CD4-positive, alpha-beta T cell treated with Interleukin-1 beta for 1 hour (primary cell): ENCODE measurements at regions not wholly inside any gene's neighbourhood (a gene's known extent, or its start where the extent isn't known, plus 50 kb on each side); places are given as distances from the start of the nearest gene placed in this dataset.
"Not testable (repeated sequence)": the region's sequence is repeated elsewhere in the genome, so short reads cannot be mapped to it uniquely, and the experiment has no call there.

Experiments
- DNase-seq, 2 donors: peaks; one replicate each; pipeline ENCODE4 v3.0.0-alpha.2; 2020 to 2022

DNA sequence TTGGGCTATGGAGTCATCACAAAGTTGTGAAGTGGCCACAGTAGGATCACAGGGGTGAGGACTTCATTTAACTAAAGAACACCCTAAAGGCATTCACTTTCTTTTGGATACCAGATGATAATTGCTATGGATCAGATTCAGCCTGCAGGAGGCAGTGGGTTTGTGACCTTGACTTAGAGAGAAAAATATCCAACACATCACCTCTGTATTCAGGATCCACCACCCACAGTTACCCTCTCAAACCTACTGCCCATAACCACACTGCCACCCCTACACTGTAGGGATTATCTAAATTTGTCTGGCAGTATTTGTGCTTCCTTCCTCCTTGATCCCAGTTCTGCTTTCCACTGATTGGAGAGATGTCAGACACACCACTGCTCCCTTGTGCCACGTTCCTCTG lies 269.4 kb downstream of the MYCN start:
- DNase-seq = no peak

DNA sequence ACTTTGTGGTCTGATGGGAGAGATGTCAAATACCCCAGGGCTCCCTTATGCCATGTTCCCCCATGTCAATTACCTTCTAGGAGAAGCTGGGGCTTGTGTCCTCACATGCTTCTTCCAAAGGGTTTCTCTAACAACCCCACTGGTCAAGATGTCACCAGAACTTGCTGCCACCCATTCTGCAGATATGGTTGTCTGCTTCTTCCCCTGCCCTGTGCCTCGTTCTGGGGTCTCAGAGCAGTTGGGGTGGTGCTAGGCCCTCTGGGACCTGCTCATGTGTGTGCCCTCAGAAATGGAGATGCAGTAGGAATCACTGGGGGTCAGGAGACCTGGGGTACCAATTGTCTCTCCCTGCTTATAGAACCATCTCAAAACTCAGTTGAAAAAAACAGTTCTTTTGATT lies 268.6 kb downstream of the MYCN start:
- DNase-seq = no peak

DNA sequence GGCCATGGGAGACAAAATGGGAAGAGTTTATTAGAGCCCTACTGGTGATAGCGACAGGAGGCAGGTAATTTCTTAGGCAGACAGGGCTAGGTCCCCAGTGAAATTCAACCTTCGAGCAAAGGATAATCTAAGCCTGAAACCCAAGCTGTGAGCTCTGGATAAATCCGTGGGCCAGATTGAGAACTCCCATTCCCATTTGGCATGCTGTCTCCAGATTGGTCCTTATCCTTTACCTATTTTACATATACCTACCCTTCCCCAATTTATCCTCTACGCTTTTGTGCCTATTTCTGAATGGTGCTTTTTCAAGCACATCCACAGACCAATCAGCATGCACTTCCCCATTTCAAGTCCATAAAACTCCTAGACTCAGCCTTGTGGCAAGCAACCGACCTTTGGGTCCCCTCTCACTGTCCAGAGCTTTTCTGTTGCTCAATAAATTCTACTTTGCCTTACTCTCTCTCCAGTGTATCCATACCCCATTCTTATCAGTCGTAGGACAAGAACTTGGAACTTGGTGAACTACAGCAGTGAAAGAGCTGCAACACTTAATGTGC lies 268.0 kb downstream of the MYCN start:
- no peak for DNase-seq

DNA sequence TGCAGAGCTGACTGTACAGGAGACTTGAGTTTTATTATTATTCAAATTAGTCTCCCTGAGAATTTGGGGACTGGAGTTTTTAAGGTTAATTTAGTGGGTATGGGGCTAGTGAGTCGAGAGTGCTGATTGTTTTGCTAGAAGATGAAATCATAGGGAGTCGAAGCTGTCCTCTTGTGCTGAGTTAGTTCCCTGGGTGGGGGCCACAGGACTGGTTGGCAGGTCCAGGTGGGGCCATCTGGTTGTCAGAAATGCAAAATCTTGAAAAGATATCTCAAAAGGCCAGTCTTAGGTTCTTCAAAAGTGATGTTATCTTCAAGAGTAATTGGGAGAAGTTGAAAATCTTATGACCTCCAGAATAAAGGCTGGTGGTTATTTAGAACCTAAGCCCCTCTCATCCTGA lies 267.3 kb downstream of the MYCN start:
- no peak for DNase-seq

DNA sequence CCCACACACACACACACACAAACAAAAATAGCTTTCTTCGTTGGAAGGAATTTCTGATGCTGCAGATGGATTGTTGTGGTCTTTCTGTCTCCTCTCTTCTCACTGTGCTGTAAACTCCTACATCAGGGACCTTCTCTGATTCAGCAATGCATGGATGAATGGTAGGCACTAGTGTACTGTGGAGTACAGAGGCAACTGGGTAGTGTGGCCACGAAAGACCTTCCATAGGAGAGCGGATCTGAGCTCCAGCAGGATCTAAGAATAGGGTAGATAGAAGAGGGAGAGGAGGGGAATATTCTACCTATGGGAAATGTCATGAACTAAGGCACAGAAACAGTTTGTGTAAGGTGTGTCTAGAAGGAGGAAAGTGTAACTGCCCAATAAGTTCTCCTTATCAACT lies 266.8 kb downstream of the MYCN start:
- DNase-seq = no peak

DNA sequence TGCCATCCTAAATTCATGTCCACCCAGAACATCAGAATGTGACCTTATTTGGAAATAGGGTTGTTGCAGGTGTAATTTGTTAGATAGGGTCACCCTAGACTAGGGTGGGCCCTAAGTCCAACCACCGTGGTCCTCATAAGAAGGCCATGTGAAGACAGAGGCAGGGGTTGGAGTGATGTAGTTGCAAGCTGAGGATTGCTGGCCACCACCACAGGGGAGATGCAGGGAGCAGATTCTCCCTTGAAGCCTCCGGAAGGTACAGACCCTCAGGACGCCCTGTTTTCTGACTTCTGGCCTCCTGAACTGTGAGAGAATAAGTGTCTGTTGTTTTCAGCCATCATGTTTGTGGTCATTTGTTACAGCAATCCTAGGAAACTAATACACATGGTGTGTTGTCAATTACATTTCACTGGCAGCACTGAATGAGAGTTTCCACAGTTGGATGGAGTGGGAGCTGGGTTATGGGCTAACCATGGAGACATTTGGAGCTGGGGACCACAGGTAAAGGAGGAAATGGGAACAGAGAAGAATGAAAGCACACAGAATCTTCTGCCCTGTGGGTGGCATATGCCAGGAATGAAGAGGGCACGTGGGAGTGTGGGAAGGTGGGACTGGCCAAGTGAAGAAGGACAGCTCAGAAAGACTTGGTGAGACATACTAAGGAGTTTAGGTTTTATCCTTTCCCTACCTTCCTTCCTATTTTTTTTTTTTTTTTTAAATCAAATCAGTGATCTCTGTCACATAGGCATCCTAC lies 266.0 kb downstream of the MYCN start:
- DNase-seq = no peak

DNA sequence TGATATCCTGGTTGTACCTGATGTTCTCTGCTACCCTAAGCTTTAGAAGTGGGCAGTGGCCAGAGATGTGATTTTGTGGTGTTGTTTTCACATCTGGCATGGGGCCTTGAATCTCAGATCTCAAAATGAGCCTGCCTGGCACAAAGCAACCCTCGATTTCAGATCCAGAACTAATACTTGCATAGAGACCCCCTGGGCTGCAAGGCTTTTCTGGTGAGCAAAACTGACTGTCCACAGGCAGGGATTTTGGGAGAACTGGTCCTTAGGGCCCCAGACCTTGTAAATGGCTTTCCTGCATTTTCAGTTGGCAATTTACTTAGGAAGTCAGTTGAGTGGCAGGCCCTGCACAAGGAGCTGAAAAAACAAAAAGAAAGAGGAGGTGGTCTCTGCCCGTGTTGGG lies 265.3 kb downstream of the MYCN start:
- DNase-seq = no peak

DNA sequence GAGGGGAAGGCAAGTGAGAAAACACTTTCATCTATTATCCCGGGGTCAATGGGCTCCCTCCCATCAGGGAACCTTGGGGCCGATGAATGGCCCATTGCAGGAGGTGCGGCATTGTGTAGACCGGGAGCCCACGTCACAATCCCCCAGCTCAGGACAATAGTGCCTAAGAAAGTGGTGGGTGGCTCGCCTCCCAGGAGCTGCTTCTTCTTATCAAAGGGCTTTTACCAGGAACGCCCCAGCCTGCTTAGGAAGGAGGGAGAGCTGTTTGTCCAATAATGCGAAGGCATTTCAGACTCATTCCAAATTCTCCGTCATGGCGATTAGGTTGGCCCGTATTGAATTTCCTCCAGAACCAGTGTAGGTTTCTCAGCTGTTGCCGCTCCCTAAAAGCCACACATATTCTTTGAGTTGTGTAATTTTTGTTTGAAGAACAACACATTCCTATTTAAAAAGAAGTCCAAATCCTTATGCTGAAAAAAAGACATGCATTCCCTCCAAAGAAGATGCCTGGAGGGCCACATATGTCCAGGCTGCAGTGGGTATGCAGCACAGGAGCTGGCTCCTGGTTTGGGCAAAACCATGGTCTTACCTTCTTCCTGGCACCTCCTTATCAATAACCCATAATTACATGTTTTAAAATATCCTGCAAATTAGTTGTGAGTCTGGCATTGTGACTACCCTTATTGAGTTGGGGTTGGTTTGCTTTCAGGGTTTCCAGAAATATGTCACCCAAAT lies 264.7 kb downstream of the MYCN start:
- no peak for DNase-seq

DNA sequence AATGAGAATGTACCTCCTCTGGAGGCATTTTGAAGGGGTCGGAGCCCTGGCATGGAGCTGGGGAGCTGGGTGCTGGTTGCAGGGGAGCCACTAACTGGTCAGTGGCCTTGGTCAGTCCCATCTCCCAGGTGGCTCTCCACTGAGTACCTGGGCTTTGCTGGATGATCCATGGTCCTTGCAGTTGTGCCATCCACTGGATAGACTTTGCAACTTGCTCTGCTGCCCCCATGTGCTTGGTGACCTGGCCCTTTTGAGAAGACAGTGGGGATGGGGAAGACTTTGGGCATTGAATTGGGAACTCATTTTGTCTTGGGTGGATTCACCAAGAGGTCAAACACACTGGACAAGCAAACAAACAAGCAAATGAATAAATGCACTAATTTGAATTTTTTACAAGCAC lies 263.9 kb downstream of the MYCN start:
- no peak for DNase-seq

DNA sequence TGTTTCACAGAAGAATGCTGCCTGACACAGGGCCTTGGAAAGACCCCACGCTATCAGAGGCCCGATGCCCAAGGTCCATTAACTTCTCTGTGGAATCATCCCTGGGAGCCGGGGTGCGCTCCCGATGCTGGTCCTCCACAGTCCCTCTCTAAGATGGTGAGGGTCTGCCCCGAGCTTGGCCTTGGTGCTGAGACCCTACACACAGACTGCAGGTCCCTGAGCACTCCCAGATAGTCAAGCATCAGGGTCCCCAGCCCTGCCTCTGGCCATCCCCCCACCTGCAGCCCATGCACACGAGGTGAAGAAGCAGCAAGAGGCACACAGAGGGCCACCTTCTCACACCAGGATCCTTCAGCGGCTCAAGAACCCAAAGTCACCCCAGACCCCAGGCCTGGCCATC lies 263.3 kb downstream of the MYCN start:
- DNase-seq = no peak

DNA sequence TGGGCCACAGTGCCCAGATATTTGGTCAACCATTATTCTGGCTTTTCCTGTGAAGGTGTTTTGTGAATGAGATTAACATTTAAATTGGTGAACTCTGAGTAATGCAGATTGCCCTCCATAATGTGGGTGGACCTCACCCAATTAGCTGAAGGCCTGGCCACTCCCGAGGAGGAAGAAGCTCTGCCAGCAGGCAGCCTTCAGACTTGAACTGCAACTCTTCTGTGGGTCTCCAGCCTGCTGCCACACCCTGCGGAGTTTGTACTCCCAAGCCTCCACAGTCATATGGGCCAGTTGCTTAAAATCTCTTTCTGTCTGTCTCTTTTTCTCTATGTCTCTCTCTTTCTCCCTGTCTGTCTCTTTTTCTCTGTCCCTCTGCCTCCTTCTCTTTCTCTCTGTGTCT lies 262.7 kb downstream of the MYCN start:
- DNase-seq = no peak

DNA sequence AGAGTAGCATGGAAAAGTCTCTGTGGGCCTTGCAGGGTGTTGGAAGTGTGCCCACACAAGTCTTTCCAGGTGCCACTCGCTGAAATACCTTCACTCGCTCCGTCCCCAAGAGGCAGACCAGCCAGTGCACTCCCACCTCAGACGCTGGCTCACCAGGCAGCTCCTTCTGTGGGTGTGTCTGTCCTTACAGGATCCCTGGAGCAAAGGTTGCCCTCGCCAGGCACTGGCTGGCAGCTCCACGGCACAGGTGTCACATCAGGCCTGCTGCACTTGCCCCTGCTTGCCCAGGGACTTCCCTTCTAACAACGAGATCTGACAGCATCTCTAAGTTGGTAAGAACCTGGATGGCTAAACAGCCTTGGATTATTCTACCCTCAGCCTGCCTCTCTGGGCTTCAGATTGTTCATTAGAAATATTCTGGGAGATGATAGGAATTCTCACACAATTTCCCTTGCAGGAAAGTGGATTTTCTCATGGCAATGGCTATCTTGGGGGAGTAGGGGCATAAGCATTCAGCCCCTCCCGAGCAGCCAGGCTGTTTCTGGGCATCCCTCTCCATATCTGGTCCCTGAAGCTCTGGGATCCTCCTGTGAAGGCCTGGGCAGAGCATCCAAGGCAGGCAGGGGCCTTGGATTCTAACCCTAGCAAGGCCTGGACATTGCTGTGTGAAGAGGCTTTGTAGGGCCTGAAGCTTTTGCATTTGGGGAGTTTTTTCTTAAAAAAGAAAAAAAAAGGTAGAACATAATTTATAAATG lies 262.1 kb downstream of the MYCN start:
- DNase-seq = no peak

DNA sequence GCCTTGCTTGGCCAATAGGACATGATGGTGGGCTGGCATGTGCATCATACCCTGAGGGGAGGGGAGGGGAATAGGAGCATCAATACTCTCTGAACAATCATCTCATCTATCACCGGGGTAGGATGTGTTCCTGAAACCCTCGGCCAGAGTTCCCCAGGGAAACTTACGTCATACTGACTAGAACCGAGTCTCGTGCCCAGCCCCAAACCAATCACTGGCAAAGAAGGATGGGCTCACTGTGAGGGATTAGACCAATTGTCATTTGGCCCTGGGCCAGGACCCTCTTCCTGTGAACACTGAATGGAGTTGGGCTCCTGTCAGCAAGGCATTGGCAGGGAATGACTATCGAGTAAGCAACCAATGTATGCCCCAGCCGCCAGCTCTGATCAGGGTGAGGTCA lies 261.5 kb downstream of the MYCN start:
- DNase-seq = no peak

DNA sequence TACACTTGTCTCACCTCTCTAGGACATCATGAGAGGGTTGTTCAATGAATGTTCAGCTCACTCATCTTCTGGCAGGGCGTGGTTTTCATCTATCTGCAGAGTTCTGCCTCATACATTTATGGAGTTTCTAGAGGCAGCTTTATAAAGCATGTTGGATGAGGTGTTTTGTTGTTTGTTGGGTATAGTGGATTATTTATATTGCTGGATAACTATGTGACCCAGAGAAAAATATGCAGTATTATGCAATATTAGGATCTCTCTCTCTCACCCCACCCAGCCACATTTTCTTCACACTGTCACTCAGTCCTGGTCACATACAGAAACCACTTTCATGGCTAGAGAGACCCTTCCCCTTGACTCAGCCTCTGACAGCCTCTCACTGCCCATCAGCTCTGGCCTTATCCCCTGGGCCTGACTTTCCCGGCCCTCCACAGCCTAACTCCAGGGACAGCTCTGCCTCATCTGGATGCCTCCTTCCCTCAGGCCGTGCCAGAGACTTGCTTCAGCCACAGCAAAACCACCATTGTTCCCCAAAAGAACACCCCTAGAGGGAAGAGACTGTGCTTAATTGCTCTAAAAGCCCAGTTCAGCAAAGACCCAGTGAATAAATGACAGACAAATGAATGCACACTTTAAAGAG lies 260.3 kb downstream of the MYCN start:
- DNase-seq = no peak

DNA sequence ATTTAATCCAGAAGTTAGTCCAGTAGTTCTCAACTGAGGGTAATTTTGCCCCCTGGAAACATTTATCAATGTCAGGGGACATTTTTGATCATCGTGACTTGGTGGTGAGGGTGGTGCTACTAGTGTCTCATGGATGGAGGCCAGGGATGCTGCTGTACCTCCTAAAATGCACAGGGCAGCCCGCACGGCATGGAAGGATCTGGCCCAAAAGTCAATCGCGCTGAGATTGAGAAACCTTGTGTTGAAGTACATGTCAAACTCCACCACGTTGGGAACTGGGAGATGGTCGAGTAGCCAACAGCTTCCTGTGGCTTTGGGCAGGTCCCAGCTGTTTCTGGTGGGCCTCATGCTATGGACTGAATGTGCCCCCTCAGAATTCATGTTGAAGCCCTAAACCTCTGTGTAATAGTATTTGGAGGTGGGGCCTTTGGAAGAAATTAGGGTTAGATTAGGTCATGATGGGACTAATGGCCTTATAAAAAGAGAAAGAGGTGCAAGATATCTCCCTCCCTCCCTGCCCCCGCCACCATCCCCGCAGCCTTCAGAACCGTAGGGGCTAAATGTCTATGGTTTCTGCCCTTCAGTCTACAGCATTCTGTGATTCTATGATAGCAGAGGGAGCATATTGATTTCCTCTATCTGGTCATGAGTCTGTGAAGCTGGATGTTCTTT lies 259.7 kb downstream of the MYCN start:
- DNase-seq = no peak

DNA sequence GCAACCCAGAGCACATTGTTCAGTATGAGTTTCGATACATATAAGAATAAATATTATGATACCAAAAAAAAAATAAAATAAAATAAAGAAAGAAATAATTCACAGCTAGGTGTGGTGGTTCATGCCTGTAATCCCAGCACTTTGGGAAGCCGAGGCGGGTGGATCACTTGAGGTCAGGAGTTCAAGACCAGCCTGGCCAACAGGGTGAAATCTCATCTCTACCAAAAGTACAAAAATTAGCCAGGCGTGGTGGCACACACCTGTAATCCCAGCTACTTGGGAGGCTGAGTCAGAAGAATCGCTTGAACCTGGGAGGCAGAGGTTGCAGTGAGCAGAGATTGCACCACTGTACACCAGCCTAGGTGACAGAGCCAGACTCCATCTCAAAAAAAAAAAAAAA lies 258.9 kb downstream of the MYCN start:
- DNase-seq = not testable (repeated sequence)

DNA sequence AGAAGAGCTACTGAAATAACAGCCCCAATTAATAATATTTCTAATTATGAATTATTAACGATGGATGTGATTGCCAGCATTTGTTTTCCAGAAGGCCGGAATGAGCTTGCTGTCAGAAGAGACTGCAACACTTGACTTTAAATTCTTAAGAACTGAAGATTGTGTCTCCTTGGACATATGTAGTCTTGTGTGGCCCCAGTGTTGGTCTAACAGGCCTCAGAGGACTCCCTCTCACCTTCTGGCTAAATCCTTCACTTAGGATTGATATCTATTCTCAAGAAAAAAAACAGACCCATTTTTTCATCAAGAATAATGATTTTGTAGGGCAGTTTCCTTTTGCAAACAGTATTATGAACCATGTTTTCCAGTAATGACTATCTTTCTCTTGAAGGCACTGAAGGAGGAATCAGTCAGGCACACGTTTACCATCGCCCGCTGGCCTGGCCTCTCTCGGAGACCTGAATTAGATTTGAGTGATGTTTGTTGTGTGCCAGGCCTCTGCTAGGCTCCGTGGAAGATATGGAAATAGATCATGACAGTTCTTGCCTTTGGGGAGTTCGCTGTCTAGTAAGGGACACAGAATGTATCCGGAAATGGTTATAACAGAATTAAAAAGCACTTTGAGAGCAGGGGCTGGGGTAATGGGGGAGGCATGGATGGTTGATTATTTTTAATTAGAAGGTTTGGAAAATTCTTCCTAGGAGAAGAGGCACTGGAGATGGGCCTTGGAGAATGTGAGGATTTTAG lies 258.0 kb downstream of the MYCN start:
- no peak for DNase-seq

DNA sequence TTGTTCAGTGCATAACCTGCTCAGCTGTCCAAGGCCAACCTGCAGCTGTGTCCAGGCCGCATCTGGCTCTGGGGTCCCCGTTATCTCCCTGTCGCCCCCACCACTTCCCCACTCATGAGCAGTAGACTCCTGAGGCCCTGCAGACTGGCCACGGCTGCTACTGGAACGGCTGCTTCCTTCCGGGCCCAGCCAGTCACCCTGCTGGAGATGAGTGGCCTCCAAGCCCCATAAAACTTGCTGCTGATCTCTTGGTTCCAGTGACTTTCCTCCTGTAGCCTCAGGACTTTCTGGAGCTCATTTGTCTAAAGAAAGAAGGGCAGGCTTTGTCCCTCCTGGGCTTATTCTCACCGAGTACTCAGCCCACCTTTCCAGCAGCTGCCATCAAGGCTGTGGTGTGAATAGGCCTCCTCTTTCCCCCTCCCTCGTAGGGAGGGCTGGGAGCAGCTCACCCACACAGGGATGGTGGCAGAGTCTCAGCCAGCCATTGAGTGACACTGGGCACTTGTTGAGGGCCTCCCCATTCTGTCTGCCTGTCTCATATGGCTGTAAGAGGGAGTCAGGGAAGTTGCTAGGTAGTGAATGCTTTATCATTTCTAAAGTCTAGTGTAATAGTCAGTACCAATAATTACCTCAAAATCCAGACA lies 257.3 kb downstream of the MYCN start:
- no peak for DNase-seq

DNA sequence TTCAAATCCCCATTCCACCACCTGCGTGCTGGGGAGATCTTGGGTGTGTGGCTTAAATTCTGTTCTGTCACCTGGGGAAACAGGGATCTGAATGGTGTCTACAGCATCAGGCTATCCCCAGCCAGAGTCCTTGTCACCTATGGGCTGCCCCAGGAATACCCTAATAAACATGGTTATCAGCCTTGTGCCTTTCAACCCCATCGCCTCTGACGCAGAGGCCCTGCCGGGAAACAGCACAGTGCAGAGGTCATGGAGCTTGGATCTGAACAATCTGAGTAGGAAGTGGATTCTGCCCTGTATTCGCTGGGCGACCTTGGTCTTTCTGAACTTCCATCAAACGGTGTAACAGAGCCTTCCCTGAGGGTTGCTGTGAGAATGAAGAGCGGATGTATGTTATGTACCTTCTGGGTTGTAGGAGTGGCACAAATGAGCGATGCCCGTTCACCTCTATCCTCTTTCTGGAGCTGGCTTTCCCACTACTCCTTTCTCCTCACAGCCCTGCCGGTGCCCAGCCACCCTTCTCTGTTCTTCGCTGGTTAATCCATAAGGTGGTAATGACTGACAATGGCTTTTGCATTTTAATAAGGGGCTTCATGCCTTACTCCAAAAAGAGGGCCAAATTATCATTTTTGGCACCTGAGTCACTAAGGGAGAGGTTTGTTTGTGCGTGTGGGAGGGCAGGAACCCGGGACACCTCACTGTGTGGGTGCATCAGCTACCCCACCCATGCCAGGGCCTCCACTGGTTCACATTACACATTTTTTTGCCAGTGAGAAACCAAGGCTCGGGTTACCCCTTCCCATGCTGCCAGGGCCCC lies 256.5 kb downstream of the MYCN start:
- no peak for DNase-seq

DNA sequence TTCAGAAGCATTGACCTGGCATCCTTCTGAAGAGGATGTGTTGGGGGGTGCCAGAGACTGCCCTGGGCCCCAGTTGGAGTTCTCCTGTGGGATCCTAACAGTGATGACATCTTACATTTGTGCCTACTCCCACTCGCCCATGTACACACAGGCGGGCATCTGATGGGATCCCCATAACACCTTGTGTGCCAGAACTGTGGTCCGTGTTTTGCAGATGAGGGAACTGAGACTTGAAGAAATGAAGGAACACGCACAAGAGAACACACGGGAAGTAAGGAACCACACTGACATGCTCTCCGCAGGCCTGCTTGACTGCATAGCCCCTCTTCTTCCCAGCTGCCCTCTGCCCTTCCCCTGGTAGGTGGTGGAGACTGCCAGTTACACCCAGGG lies 255.3 kb downstream of the MYCN start:
- DNase-seq = no peak
